Superior temporal gyrus (tissue), 1 donor: ENCODE measurements at regions not wholly inside any gene's neighbourhood (a gene's known extent, or its start where the extent isn't known, plus 50 kb on each side); places are given as distances from the start of the nearest gene placed in this dataset.
A peak's percentile ranks its signal among the peaks of the same experiment; 100 is the strongest.

ENCODE experiments used
- DNase-seq: peaks from one replicate; pipeline ENCODE4 v3.0.0-alpha.2; 2016; ENCODE audit errors: extremely low spot score

GRCh38 chr1:53378061-53378460 lies 50.2 kb upstream of the LRP8 start:
- no peak for DNase-seq

- DNase-seq, result no peak
These were observed 51.2 kb upstream of the LRP8 start for GRCh38 chr1:53378932-53379661.

GRCh38 chr1:53379662-53380002 lies 51.8 kb upstream of the LRP8 start:
- no peak for DNase-seq

GRCh38 chr1:53380296-53380695 lies 52.4 kb upstream of the LRP8 start:
- no peak for DNase-seq

GRCh38 chr1:53381790-53382401 lies 54.0 kb upstream of the LRP8 start:
- no peak for DNase-seq

- no peak for DNase-seq
These were observed 55.4 kb upstream of the LRP8 start for GRCh38 chr1:53383136-53383870.

- DNase-seq, result no peak
These were observed 56.9 kb upstream of the LRP8 start for GRCh38 chr1:53384796-53385195.

- DNase-seq, result no peak
These were observed 57.7 kb upstream of the LRP8 start for GRCh38 chr1:53385276-53386225.

GRCh38 chr1:53388963-53389362 lies 61.1 kb upstream of the LRP8 start:
- DNase-seq, result no peak

- DNase-seq, result peak; percentile 20
These were observed 62.4 kb upstream of the LRP8 start for GRCh38 chr1:53390261-53390660.

GRCh38 chr1:53390736-53391135 lies 62.9 kb upstream of the LRP8 start:
- DNase-seq, result no peak

GRCh38 chr1:53391296-53391695 lies 63.4 kb upstream of the LRP8 start:
- DNase-seq, result no peak

- DNase-seq, result no peak
These were observed 64.1 kb upstream of the LRP8 start for GRCh38 chr1:53391982-53392381.

- DNase-seq, result no peak
These were observed 64.6 kb upstream of the LRP8 start for GRCh38 chr1:53392460-53392859.

GRCh38 chr1:53393325-53393792 lies 65.5 kb upstream of the LRP8 start:
- peak; percentile 92 for DNase-seq

- no peak for DNase-seq
These were observed 64.9 kb upstream of the DMRTB1 start for GRCh38 chr1:53394306-53394705.

GRCh38 chr1:53395671-53396215 lies 63.5 kb upstream of the DMRTB1 start:
- DNase-seq, result no peak

- no peak for DNase-seq
These were observed 62.5 kb upstream of the DMRTB1 start for GRCh38 chr1:53396573-53397268.

- no peak for DNase-seq
These were observed 61.1 kb upstream of the DMRTB1 start for GRCh38 chr1:53398091-53398490.

- no peak for DNase-seq
These were observed 60.4 kb upstream of the DMRTB1 start for GRCh38 chr1:53398576-53399365.
